Panc1 (cell line): ENCODE measurements at regions not wholly inside any gene's neighbourhood (a gene's known extent, or its start where the extent isn't known, plus 50 kb on each side); places are given as distances from the start of the nearest gene placed in this dataset.

Experiments used
- ATAC-seq: fragments of 200-7000 bp; cut with Tn5 transposase; 2 replicates; pipeline ENCODE4 v1.9.1; 2020; ENCODE audit warnings: mild to moderate bottlenecking, moderate library complexity
- BruUV-seq: library from RNA; stranded (reverse); fragments of 400-500 nt; replicated peaks from 2 replicates; lab custom pipeline; 2021; lab: Mats Ljungman, UMichigan
- CTCF ChIA-PET: fragments of 300-600 bp; sonication (Branson Sonifier 250); formaldehyde crosslinking; loops from one replicate; lab custom pipeline; 2022; ENCODE audit warnings: antibody characterized with exemption; lab: Charles Lee
- POLR2A ChIA-PET: fragments of 300-600 bp; sonication (Branson Sonifier 250); formaldehyde crosslinking; loops from one replicate; lab custom pipeline; 2022; ENCODE audit warnings: antibody characterized with exemption; lab: Charles Lee
- DNase-seq: peaks from one replicate; pipeline ENCODE4 v3.0.0-alpha.2; 2010; ENCODE audit warnings: low read depth, low spot score
- H3K27ac ChIP-seq: 2 replicates; pipeline ENCODE4 v1.5.1; 2011; ENCODE audit warnings: mild to moderate bottlenecking, low read length, inconsistent platforms
- H3K27me3 ChIP-seq: fragments of 200-500 bp; sonication (Bioruptor generic); 2 replicates; pipeline ENCODE4 v1.6.0; 2014; ENCODE audit warnings: low read length, inconsistent platforms; ENCODE audit not compliant: control insufficient read depth, insufficient read depth
- H3K36me3 ChIP-seq: fragments of 200-500 bp; sonication (Bioruptor generic); 2 replicates; pipeline ENCODE4 v1.5.1; 2014; ENCODE audit warnings: inconsistent platforms, mild to moderate bottlenecking, low read length, moderate library complexity; ENCODE audit not compliant: control insufficient read depth, insufficient read depth
- H3K4me1 ChIP-seq: 2 replicates; pipeline ENCODE4 v1.5.1; 2011; ENCODE audit warnings: inconsistent platforms, mild to moderate bottlenecking, low read length, moderate library complexity; ENCODE audit not compliant: control insufficient read depth, insufficient read depth
- H3K4me3 ChIP-seq, 2 experiments: 2 replicates each; pipeline ENCODE4 v1.5.1; 2011 to 2012; ENCODE audit warnings: low read depth in 2 of 2, low read length in 2 of 2, mild to moderate bottlenecking in 2 of 2, inconsistent platforms in 1 of 2, moderate library complexity in 1 of 2
- H3K9me3 ChIP-seq: fragments of 200-500 bp; sonication (Bioruptor generic); 2 replicates; pipeline ENCODE4 v1.5.1; 2014; ENCODE audit warnings: low read depth, mild to moderate bottlenecking, inconsistent platforms, low read length, moderate library complexity; ENCODE audit not compliant: control insufficient read depth, insufficient read depth
- CTCF ChIP-seq: fragments of 450-650 bp; IDR thresholded peaks from 2 replicates; pipeline ENCODE4 v1.5.1; 2017; ENCODE audit warnings: mild to moderate bottlenecking
- POLR2AphosphoS5 ChIP-seq: IDR thresholded peaks from 2 replicates; pipeline ENCODE4 v1.6.1; 2012; ENCODE audit warnings: mild to moderate bottlenecking, low read depth, low read length, moderate library complexity
- REST ChIP-seq, 2 experiments: IDR thresholded peaks; 2 replicates each; pipeline ENCODE4 v1.6.1; 2011 to 2012; ENCODE audit warnings: low read depth in 2 of 2, control low read depth in 1 of 2, low read length in 1 of 2, mild to moderate bottlenecking in 1 of 2, moderate library complexity in 1 of 2; ENCODE audit not compliant: insufficient read depth in 1 of 2
- SIN3A ChIP-seq: IDR thresholded peaks from 2 replicates; pipeline ENCODE4 v1.6.1; 2012; ENCODE audit warnings: low read depth, mild to moderate bottlenecking, low read length, moderate library complexity, borderline replicate concordance; ENCODE audit not compliant: insufficient read depth
- TCF7L2 ChIP-seq: IDR thresholded peaks from 2 replicates; pipeline ENCODE4 v1.6.1; 2011; ENCODE audit warnings: mild to moderate bottlenecking, low read depth, low read length, inconsistent platforms
- in situ Hi-C: cut with HindIII; loops from 2 replicates; pipeline ENCODE4 v1.10.0; 2016; ENCODE audit warnings: low sequenced_read_pairs, low pct_unique_long_range_greater_than_20kb
- intact Hi-C: fragments of 100-400 bp; cut with micrococcal nuclease; formaldehyde crosslinking; loops from one replicate; pipeline ENCODE4 v1.10.0; 2022; ENCODE audit not compliant: unreplicated experiment

- BruUV-seq = no TSS peak
- Histone ChIP-seq H3K27ac (no peak overlapping the region), H3K27me3 (no peaks in the 10 kb centered on the region), H3K36me3 (no peaks in the 10 kb centered on the region), H3K4me1 (no peaks in the 10 kb centered on the region), H3K9me3 (no peaks in the 10 kb centered on the region), H3K4me3 (no peak overlapping the region)
- ATAC-seq (no peak), DNase-seq (no peak)
- TF ChIP-seq POLR2AphosphoS5 (no peak), TCF7L2 (no peak), CTCF (peak; percentile 6; the same call in 1 of the 2 replicates)
- ChIA-PET CTCF (no interaction called here), POLR2A (no interaction called here)
- in situ Hi-C loops (no loop called here), intact Hi-C loops (no loop called here)
These were observed 745.8 kb upstream of the GALNTL6 start for GRCh38 chr4:171067422-171067821.

GRCh38 chr4:171049380-171049779 is 763.8 kb upstream of the GALNTL6 start:
- no peak overlapping the region for H3K27ac ChIP-seq
- CTCF ChIA-PET = no interaction called here
- H3K36me3 ChIP-seq = no peaks in the 10 kb centered on the region
- intact Hi-C loops (no loop called here), in situ Hi-C loops (no loop called here)
- BruUV-seq = no TSS peak
- no peaks in the 10 kb centered on the region for H3K27me3 ChIP-seq
- DNase-seq = no peak
- H3K4me3 ChIP-seq = no peak overlapping the region
- H3K9me3 ChIP-seq = no peaks in the 10 kb centered on the region
- POLR2A ChIA-PET = no interaction called here
- ATAC-seq = no peak
- no peak for TF ChIP-seq POLR2AphosphoS5
- no peak for TF ChIP-seq REST (IDR thresholded peaks at IDR 0.05; ENCODE audit: insufficient read depth in 1 of 2, low read depth in 2 of 2, low read length in 1 of 2)
- TF ChIP-seq CTCF = no peak
- no peak for TF ChIP-seq SIN3A
- TF ChIP-seq TCF7L2 = no peak
- no peaks in the 10 kb centered on the region for H3K4me1 ChIP-seq
